ENCODE measurements at regions not wholly inside any gene's neighbourhood (a gene's known extent, or its start where the extent isn't known, plus 50 kb on each side); places are given as distances from the start of the nearest gene placed in this dataset.

- no peak for TF ChIP-seq GATA3 (IDR thresholded peaks at IDR 0.05; ENCODE audit: low read depth, low read length)
- no peak for TF ChIP-seq GATA2 (IDR thresholded peaks at IDR 0.05; ENCODE audit: low read depth, low read length)
Observed at GRCh38 chr15:69668039-69668705, 215.6 kb downstream of the RPLP1 start.

- TF ChIP-seq GATA2 (IDR thresholded peaks at IDR 0.05; ENCODE audit: low read depth, low read length) (no peak), GATA3 (IDR thresholded peaks at IDR 0.05; ENCODE audit: low read depth, low read length) (no peak)
Observed at GRCh38 chr15:69668963-69669362, 216.3 kb downstream of the RPLP1 start.

GRCh38 chr15:69669446-69669845 lies 216.8 kb downstream of the RPLP1 start:
- TF ChIP-seq GATA2 (IDR thresholded peaks at IDR 0.05; ENCODE audit: low read depth, low read length) (no peak), GATA3 (IDR thresholded peaks at IDR 0.05; ENCODE audit: low read depth, low read length) (no peak)

GRCh38 chr15:69673291-69673881 lies 220.8 kb downstream of the RPLP1 start:
- no peak for TF ChIP-seq GATA2 (IDR thresholded peaks at IDR 0.05; ENCODE audit: low read depth, low read length)
- no peak for TF ChIP-seq GATA3 (IDR thresholded peaks at IDR 0.05; ENCODE audit: low read depth, low read length)

GRCh38 chr15:69675731-69676130 lies 223.1 kb downstream of the RPLP1 start:
- TF ChIP-seq GATA3 (IDR thresholded peaks at IDR 0.05; ENCODE audit: low read depth, low read length) (no peak), GATA2 (IDR thresholded peaks at IDR 0.05; ENCODE audit: low read depth, low read length) (no peak)

GRCh38 chr15:69677403-69677802 lies 224.8 kb downstream of the RPLP1 start:
- TF ChIP-seq GATA3 (IDR thresholded peaks at IDR 0.05; ENCODE audit: low read depth, low read length): no peak
- TF ChIP-seq GATA2 (IDR thresholded peaks at IDR 0.05; ENCODE audit: low read depth, low read length): no peak

GRCh38 chr15:69679623-69680228 lies 227.1 kb downstream of the RPLP1 start:
- TF ChIP-seq GATA3 (IDR thresholded peaks at IDR 0.05; ENCODE audit: low read depth, low read length): no peak
- TF ChIP-seq GATA2 (IDR thresholded peaks at IDR 0.05; ENCODE audit: low read depth, low read length): no peak

GRCh38 chr15:69685512-69686452 lies 233.2 kb downstream of the RPLP1 start:
- no peak for TF ChIP-seq GATA3 (IDR thresholded peaks at IDR 0.05; ENCODE audit: low read depth, low read length)
- TF ChIP-seq GATA2 (IDR thresholded peaks at IDR 0.05; ENCODE audit: low read depth, low read length): no peak

- TF ChIP-seq GATA3 (IDR thresholded peaks at IDR 0.05; ENCODE audit: low read depth, low read length) (no peak), GATA2 (IDR thresholded peaks at IDR 0.05; ENCODE audit: low read depth, low read length) (no peak)
Observed at GRCh38 chr15:69686626-69687025, 234.0 kb downstream of the RPLP1 start.

- TF ChIP-seq GATA3 (IDR thresholded peaks at IDR 0.05; ENCODE audit: low read depth, low read length): no peak
- no peak for TF ChIP-seq GATA2 (IDR thresholded peaks at IDR 0.05; ENCODE audit: low read depth, low read length)
Observed at GRCh38 chr15:69689133-69689532, 236.5 kb downstream of the RPLP1 start.

- no peak for TF ChIP-seq GATA3 (IDR thresholded peaks at IDR 0.05; ENCODE audit: low read depth, low read length)
- TF ChIP-seq GATA2 (IDR thresholded peaks at IDR 0.05; ENCODE audit: low read depth, low read length): no peak
Observed at GRCh38 chr15:69691307-69692015, 238.8 kb downstream of the RPLP1 start.

GRCh38 chr15:69692342-69692741 lies 239.7 kb downstream of the RPLP1 start:
- peak; percentile 27; the same call in 1 of the 2 replicates for TF ChIP-seq GATA3 (IDR thresholded peaks at IDR 0.05; ENCODE audit: low read depth, low read length)
- TF ChIP-seq GATA2 (IDR thresholded peaks at IDR 0.05; ENCODE audit: low read depth, low read length): peak; percentile 70

GRCh38 chr15:69693059-69693458 lies 240.4 kb downstream of the RPLP1 start:
- TF ChIP-seq GATA3 (IDR thresholded peaks at IDR 0.05; ENCODE audit: low read depth, low read length) (no peak), GATA2 (IDR thresholded peaks at IDR 0.05; ENCODE audit: low read depth, low read length) (no peak)
